ENCODE measurements at regions not wholly inside any gene's neighbourhood (a gene's known extent, or its start where the extent isn't known, plus 50 kb on each side); places are given as distances from the start of the nearest gene placed in this dataset.

DNA sequence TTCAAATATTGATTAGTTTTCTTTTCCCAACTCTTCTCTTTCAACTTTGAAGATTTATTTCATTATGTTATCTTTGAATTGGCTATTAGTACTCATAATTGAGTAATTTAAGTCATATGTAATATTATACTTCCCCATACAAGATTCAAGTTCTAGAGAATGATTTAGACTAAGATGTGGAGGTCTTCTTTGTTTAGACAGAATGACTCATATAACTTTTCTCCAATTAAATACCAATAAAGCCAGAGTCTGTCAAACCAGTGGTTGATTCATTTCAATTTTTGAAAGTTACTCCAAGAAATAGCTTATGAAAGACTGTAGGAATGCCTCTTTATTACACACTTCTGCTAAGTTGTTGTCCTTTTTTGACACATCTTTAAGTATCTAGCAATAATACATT is 115.8 kb upstream of the SLC35F3 start:
- no peak for TF ChIP-seq POLR2A (IDR thresholded peaks at IDR 0.05)
- no peak for TF ChIP-seq POLR2AphosphoS5 (IDR thresholded peaks at IDR 0.05)
- TF ChIP-seq EP300 (IDR thresholded peaks at IDR 0.05): no peak
- TF ChIP-seq, protein P1, sequence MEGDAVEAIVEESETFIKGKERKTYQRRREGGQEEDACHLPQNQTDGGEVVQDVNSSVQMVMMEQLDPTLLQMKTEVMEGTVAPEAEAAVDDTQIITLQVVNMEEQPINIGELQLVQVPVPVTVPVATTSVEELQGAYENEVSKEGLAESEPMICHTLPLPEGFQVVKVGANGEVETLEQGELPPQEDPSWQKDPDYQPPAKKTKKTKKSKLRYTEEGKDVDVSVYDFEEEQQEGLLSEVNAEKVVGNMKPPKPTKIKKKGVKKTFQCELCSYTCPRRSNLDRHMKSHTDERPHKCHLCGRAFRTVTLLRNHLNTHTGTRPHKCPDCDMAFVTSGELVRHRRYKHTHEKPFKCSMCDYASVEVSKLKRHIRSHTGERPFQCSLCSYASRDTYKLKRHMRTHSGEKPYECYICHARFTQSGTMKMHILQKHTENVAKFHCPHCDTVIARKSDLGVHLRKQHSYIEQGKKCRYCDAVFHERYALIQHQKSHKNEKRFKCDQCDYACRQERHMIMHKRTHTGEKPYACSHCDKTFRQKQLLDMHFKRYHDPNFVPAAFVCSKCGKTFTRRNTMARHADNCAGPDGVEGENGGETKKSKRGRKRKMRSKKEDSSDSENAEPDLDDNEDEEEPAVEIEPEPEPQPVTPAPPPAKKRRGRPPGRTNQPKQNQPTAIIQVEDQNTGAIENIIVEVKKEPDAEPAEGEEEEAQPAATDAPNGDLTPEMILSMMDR (IDR thresholded peaks at IDR 0.05): no peak
- Histone ChIP-seq H3K4me3 (no peak overlapping the region), H3K9me3 (no peaks in the 10 kb centered on the region), H3K4me1 (no peaks in the 10 kb centered on the region), H3K27ac (no peak overlapping the region), H3K36me3 (no peaks in the 10 kb centered on the region), H3K27me3 (peaks cover 0 to 14% (median 0%) of the 10 kb centered on the region in 3 donors)
- intact Hi-C loops (cut with DNase I; ENCODE audit: low total_unique reads): loop anchor here (10.0 kb wide), 1 partner anchor 344 kb away; no protein-coding TSS in a partner anchor
- no peak for DNase-seq

- no peak overlapping the region for H3K27ac ChIP-seq
- H3K36me3 ChIP-seq: no peaks in the 10 kb centered on the region
- TF ChIP-seq POLR2AphosphoS5 (IDR thresholded peaks at IDR 0.05) (no peak), POLR2A (IDR thresholded peaks at IDR 0.05) (no peak), EP300 (IDR thresholded peaks at IDR 0.05) (no peak)
- TF ChIP-seq, protein P1 (IDR thresholded peaks at IDR 0.05): no peak
- no peaks in the 10 kb centered on the region for H3K4me1 ChIP-seq
- no peak for DNase-seq
- peaks cover 0 to 14% (median 0%) of the 10 kb centered on the region in 3 donors for H3K27me3 ChIP-seq
- H3K9me3 ChIP-seq: no peaks in the 10 kb centered on the region
- H3K4me3 ChIP-seq: no peak overlapping the region
- intact Hi-C loops (cut with DNase I; ENCODE audit: low total_unique reads): no loop called here
- 67 to 76% (median 71%) methylated on average over 3 of the region's 3 CpGs for WGBS, 5 donors
Measured at GRCh38 chr1:233790121-233790520, 114.4 kb upstream of the SLC35F3 start.

DNA sequence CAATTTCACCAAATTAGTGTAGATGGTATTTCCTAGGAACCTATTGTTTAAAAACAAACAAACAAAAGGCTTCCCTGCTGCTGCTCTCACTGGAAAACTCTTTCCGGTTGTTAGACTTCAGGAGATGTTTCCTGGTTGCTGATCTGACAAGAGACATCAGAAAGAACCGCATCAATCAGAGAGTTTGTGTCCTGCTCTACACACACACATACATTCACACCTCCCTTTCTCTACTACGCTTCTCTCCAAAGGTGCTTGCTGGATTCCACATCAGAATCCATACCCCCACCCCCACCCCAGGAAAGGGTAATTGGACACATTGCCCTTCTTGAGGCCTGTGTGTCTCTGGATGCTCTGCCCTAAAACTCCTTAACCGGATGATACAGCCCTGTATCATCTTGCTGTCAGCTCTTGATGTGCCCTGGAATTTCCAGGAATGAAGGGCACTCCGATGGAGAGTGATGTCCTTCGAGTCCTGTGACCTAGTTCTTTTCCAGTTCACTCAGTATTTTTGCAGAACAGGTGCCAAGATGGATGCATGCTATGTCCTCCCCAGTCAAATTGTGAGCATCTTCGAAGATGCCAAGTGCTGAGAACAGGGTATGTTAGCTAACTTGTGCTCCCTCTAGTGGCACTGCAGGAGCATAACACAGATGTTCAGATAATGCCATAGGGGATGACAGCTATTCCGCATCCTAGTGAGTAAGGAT is 113.7 kb upstream of the SLC35F3 start:
- Histone ChIP-seq H3K4me3 (no peak overlapping the region), H3K27ac (no peak overlapping the region), H3K9me3 (no peaks in the 10 kb centered on the region), H3K27me3 (peaks cover 0 to 14% (median 0%) of the 10 kb centered on the region in 3 donors), H3K36me3 (no peaks in the 10 kb centered on the region), H3K4me1 (no peaks in the 10 kb centered on the region)
- TF ChIP-seq EP300 (IDR thresholded peaks at IDR 0.05) (no peak), POLR2A (IDR thresholded peaks at IDR 0.05) (no peak), POLR2AphosphoS5 (IDR thresholded peaks at IDR 0.05) (peak in 1 of 3 donors; percentile 55)
- TF ChIP-seq, protein P1 (IDR thresholded peaks at IDR 0.05): peak in 6 of 7 experiments; percentile 22 to 90 (median 82)
- DNase-seq: peak; percentile 28 to 81
- WGBS, 5 donors: 36 to 38% (median 37%) methylated on average over 8 of the region's 8 CpGs
- intact Hi-C loops (cut with DNase I; ENCODE audit: low total_unique reads): no loop called here

DNA sequence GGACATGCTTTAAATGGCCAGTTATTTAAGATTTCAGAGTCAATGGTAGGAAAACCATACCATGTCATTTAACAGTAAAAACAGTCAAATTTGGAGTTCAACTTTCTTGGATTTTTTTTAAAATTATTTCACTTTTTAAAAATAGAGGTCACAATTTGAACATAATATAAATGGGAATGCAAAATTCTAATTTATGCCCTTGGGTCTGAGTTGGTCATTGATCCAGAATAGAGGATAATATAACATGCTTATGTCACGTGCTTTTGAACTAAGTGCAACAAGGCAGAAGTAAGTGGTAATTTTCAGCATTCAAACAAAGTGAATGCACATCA is 113.1 kb upstream of the SLC35F3 start:
- Histone ChIP-seq H3K36me3 (no peaks in the 10 kb centered on the region), H3K9me3 (no peaks in the 10 kb centered on the region), H3K27ac (no peak overlapping the region), H3K4me1 (no peaks in the 10 kb centered on the region), H3K4me3 (no peak overlapping the region), H3K27me3 (peaks cover 0 to 14% (median 0%) of the 10 kb centered on the region in 3 donors)
- TF ChIP-seq POLR2A (IDR thresholded peaks at IDR 0.05): no peak
- no peak for TF ChIP-seq POLR2AphosphoS5 (IDR thresholded peaks at IDR 0.05)
- TF ChIP-seq, protein P1 (IDR thresholded peaks at IDR 0.05): peak in 1 of 7 experiments; percentile 0
- TF ChIP-seq EP300 (IDR thresholded peaks at IDR 0.05): no peak
- 0 to 5% (median 3%) methylated on average over 1 of the region's 1 CpG for WGBS, 5 donors
- intact Hi-C loops (cut with DNase I; ENCODE audit: low total_unique reads): no loop called here
- DNase-seq: no peak

Data from stomach (tissue), 8 donors.